SK-N-SH (cell line): ENCODE measurements at regions not wholly inside any gene's neighbourhood (a gene's known extent, or its start where the extent isn't known, plus 50 kb on each side); places are given as distances from the start of the nearest gene placed in this dataset.

Experiments used
- CTCF ChIP-seq: fragments of 200-600 bp; sonication (generic); IDR thresholded peaks from 2 replicates; pipeline ENCODE4 v1.6.1; 2017; ENCODE audit warnings: antibody characterized with exemption, mild to moderate bottlenecking, moderate library complexity
- FOXM1 ChIP-seq: IDR thresholded peaks from 2 replicates; pipeline ENCODE4 v1.4.0; 2012; ENCODE audit warnings: low read depth, mild to moderate bottlenecking

GRCh38 chr1:87956072-87956471, 627.4 kb downstream of the LMO4 start:
- no peak for TF ChIP-seq CTCF
- TF ChIP-seq FOXM1: peak; percentile 90
